GM03348 (cell line): ENCODE measurements at regions not wholly inside any gene's neighbourhood (a gene's known extent, or its start where the extent isn't known, plus 50 kb on each side); places are given as distances from the start of the nearest gene placed in this dataset.

Experiments used
- DNase-seq: peaks from one replicate; pipeline ENCODE4 v3.0.0; 2012; ENCODE audit warnings: low spot score

- DNase-seq, result peak; percentile 79
Observed at GRCh38 chr19:31223740-31224534, 125.3 kb downstream of the TSHZ3 start.

- no peak for DNase-seq
Observed at GRCh38 chr19:31220540-31220939, 128.7 kb downstream of the TSHZ3 start.

GRCh38 chr19:31214997-31215396, 134.2 kb downstream of the TSHZ3 start:
- DNase-seq, result no peak

GRCh38 chr19:31214086-31214485, 135.2 kb downstream of the TSHZ3 start:
- DNase-seq, result peak; percentile 95

- no peak for DNase-seq
Observed at GRCh38 chr19:31211088-31211487, 138.1 kb downstream of the TSHZ3 start.

DNA sequence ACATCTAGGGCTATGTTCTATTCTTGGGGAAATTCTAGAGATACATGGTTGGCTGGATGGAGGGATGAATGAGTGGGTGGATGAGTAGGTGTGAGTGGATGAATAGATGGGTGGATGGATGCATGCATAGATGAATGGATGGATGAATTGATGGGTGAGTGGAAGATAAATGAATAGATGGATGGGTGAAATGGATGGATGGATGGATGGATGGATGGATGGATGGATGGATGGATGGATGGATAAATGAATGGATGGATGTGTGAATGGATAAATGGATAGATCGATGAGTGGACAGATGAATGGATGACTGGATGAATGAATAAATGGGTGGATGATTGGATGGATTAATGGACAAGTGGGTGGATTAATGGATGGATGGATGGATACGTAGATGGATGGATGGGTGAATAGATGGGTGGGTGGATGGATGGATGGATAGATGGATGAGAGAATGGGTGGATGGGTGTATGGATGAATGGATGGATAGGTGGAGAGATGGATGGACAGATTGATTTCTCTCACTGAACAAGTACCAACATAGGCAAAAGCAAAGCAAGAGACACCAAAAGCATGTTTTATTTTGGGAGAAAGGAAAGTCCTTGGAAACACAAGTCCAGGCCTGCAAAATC, 143.2 kb downstream of the TSHZ3 start:
- no peak for DNase-seq

DNA sequence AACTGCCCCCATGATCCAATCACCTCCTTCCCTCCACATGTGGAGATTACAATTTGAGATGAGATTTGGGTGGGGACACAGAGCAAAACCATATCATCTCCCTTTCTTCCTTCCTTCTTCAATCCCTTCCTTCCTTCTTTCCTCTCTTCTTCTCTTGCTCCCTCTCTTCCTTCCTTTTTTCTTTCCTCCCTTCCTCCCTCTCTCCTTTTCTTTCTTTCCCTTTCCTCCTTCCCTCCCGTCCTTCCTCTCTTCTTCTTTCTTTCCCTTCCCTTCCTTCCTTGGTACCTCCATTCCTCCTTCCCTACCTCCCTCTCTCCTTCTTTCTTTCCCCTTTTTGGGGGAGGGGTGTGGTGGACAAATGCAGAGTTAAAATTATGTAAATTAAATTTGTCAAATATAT, 145.1 kb downstream of the TSHZ3 start:
- DNase-seq, result no peak

DNA sequence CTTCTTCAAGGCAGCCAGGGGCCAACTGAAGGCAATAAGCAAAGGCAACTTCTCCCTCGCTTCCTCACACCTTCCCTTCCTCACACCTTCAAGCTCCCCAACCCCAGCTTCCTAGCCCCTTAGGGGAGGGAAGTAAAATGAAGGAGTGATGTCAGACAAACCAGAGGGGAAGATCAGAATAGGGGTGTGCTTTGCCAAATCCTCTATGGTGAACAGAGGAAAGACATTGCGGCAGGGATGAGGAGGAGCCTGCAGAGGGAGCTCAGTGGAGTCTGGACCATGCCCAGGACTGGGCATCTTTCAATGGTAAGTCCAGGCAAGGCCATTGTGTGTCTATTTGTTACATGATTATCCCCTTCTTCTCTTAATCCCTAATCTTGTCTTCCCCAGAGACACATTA, 164.0 kb downstream of the TSHZ3 start:
- no peak for DNase-seq

DNA sequence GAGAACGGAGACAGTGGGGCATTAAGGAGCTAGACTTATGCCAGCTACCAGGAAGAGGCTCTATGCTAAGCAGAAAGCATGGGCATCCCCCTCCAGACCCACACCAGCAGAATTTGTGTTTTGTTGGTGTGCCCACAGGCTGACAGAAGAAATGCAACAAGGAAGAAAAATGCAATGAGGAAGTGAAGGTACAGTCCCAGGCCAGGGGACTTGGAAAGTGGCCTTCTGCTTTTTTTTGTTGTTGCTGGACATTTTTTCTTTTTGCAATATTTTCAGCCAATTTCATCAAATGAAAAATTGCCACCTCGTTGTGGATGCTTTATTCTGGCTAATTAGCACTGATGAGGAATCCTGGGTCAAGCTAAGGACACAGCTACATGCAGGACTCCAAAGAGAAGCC, 167.7 kb downstream of the TSHZ3 start:
- no peak for DNase-seq

DNA sequence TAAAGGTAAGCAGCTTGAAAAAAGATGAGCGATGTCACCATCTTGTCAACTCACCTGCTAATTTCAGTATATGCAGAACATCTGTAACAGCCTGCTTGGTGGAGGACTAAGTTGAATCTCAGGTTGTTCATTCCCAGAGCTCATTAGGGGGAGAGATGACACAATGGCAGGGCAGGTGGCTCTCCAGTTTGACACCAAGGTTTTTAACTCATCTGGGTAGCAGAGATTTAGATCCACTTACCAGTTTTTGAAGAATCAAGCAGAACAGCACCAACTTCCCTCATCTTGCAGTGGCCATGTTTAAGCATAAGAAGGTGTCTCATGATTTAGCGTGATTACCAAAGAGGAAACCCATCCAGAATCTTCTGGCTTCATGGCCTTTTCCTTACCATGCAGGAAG, 168.3 kb downstream of the TSHZ3 start:
- no peak for DNase-seq

DNA sequence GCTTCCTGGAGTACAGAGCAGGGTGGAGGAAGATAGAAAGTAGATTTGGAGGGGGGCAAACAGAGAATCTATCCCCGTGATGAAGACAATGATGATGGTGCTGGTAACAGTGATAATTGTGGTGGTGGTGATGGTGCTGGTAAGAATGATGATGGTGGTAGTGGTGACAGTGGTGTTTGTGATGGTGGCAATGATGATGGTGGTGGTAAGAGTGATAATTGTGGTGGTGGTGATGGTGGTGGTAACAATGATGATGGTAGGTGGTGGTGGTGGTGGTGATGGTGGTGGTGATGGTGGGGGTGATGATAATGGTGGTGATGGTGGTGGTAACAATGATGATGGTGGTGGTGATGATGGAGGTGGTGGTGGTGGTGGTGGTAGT, 169.8 kb downstream of the TSHZ3 start:
- DNase-seq, result no peak

GRCh38 chr19:31178833-31179470, 170.3 kb downstream of the TSHZ3 start:
- DNase-seq, result no peak

- DNase-seq, result no peak
Observed at GRCh38 chr19:31177246-31177645, 172.0 kb downstream of the TSHZ3 start.

- peak; percentile 22 for DNase-seq
Observed at GRCh38 chr19:31175564-31176348, 173.5 kb downstream of the TSHZ3 start.

DNA sequence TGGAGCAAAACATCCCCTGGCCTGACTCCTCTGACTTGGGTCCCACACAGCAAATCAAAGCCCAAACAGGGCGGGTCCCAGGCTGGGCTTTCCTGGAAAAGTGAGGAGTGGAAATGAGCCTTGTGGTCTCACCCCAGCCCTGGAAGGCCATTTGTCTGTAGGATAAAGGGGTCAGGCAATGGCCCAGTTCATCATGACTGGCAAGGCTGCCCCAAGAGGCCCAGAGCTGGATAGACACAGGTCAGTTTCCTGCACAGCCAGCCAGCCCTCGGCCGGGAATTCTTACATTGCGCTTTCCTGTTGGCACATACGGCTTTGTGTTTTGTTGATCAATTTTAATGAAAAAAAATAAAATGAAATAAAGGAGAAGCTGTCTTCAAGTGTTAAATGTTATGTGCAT, 174.3 kb downstream of the TSHZ3 start:
- DNase-seq, result peak; percentile 19

DNA sequence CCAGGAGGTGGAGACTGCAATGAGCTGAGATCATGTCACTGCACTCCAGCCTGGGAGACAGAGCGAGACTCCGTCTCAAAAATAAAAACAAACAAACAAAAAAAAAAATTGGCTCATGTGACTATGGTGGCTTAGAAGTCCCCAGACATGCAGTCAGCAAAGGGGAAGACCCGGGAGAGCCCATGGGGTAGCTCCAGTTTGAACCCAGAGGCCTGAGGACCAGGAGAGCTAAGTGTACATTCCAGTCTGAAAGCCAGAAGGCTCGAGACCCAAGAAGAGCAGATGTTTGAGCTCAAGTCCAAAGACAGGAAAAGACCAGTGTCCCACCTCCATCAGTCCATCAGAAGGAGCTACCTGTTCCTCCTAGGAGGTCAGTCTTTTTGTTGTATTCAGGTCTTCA, 175.2 kb downstream of the TSHZ3 start:
- no peak for DNase-seq

DNA sequence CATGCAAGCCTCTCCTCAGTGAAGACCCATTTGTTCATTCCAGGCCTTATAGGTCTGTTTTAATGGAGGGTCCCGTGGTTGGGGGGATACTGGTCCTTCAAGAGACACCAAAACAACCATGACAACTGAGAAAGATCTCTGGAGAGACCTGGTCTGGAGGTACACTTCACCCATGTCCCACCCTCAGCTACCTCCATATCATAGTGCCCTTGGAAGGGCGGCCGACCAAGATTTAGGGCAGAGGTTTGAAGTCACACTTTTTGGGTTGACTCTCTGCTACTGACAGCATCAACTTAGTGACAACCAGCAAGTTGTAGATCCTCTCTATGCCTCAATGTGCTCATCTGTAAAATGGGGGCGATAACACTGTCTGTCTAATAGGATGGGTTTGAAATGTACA, 177.3 kb downstream of the TSHZ3 start:
- DNase-seq, result no peak

GRCh38 chr19:31170046-31170445, 179.2 kb downstream of the TSHZ3 start:
- no peak for DNase-seq

- DNase-seq, result no peak
Observed at GRCh38 chr19:31168106-31168625, 181.1 kb downstream of the TSHZ3 start.

DNA sequence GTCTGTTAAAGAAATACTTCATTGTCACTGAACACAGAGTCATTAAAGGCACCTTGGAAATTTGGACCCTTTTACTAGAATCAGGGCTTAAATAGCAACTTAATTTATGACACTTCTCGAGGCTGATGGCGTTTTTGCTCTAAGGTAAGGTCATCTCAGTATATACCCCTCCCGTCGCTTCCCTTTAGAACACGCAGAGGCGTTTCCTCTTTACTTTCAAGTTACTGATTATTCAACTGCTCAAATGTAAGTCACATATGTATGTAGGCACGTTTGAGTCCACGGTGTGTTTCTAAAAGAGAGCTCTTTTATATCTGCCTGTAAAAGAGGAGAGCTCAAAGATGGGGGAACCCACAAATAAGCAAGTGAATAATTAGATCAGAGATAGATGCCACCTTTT, 181.5 kb downstream of the TSHZ3 start:
- no peak for DNase-seq

GRCh38 chr19:31166206-31166605, 183.0 kb downstream of the TSHZ3 start:
- no peak for DNase-seq

DNA sequence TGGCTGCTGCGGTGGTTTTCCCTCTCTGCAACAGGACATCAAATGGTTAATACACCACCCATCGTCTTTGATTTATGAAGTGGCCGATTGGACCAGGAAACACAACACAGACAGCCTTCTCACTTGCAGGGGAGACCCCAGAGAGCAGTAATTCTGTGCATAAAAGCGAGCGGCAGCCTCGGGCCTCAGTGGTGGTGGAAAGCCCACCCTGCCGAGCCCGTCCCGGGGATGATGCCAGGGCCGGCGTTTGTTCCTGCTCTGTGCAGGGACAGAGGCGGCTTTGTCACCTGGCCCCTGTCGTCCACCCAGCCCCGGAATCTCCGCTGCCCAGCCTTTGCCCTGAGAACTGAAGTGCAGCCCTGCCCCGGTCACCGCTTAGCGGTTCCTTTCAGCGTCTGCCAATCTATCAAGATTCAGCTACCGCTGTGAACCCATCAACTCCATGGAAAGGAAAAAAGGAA, 184.4 kb downstream of the TSHZ3 start:
- DNase-seq, result no peak
